ENCODE measurements at regions not wholly inside any gene's neighbourhood (a gene's known extent, or its start where the extent isn't known, plus 50 kb on each side); places are given as distances from the start of the nearest gene placed in this dataset.
"Not testable (repeated sequence)": the region's sequence is repeated elsewhere in the genome, so short reads cannot be mapped to it uniquely, and the experiment has no call there.

- no peaks in the 10 kb centered on the region for H3K9me3 ChIP-seq
- DNase-seq: no peak
- no peaks in the 10 kb centered on the region for H3K27me3 ChIP-seq
- H3K36me3 ChIP-seq: no peaks in the 10 kb centered on the region
- H3K27ac ChIP-seq: no peak overlapping the region
- H3K4me3 ChIP-seq: no peak overlapping the region
- WGBS, 2 donors: 87 to 88% methylated on average over 2 of the region's 2 CpGs
- TF ChIP-seq POLR2A (IDR thresholded peaks at IDR 0.05): no peak
- TF ChIP-seq CTCF (IDR thresholded peaks at IDR 0.05): no peak
- TF ChIP-seq POLR2AphosphoS5 (IDR thresholded peaks at IDR 0.05): no peak
- no peak for TF ChIP-seq EP300 (IDR thresholded peaks at IDR 0.05)
- intact Hi-C loops (cut with DNase I): no loop called here
- H3K4me1 ChIP-seq: no peaks in the 10 kb centered on the region
Measured at GRCh38 chr4:115548123-115548522, 434.7 kb upstream of the NDST4 start.

GRCh38 chr4:115537387-115537786, 424.0 kb upstream of the NDST4 start:
- no peak for DNase-seq
- no peaks in the 10 kb centered on the region for H3K4me1 ChIP-seq
- 71% methylated on average over 2 of the region's 2 CpGs for WGBS, 2 donors
- H3K36me3 ChIP-seq: no peaks in the 10 kb centered on the region
- no peaks in the 10 kb centered on the region for H3K27me3 ChIP-seq
- H3K4me3 ChIP-seq: no peak overlapping the region
- H3K9me3 ChIP-seq: no peaks in the 10 kb centered on the region
- TF ChIP-seq POLR2AphosphoS5 (IDR thresholded peaks at IDR 0.05) (no peak), POLR2A (IDR thresholded peaks at IDR 0.05) (no peak), EP300 (IDR thresholded peaks at IDR 0.05) (no peak), CTCF (IDR thresholded peaks at IDR 0.05) (no peak)
- H3K27ac ChIP-seq: no peak overlapping the region
- intact Hi-C loops (cut with DNase I): no loop called here

GRCh38 chr4:115529126-115529525, 415.7 kb upstream of the NDST4 start:
- Histone ChIP-seq H3K4me1 (no peaks in the 10 kb centered on the region), H3K36me3 (no peaks in the 10 kb centered on the region), H3K4me3 (no peak overlapping the region), H3K27me3 (no peaks in the 10 kb centered on the region), H3K9me3 (no peaks in the 10 kb centered on the region), H3K27ac (no peak overlapping the region)
- TF ChIP-seq CTCF (IDR thresholded peaks at IDR 0.05): no peak
- TF ChIP-seq POLR2A (IDR thresholded peaks at IDR 0.05): no peak
- no peak for TF ChIP-seq EP300 (IDR thresholded peaks at IDR 0.05)
- TF ChIP-seq POLR2AphosphoS5 (IDR thresholded peaks at IDR 0.05): no peak
- intact Hi-C loops (cut with DNase I): no loop called here
- DNase-seq: no peak
- WGBS, 2 donors: 43 to 44% methylated on average over 1 of the region's 1 CpG

- H3K4me1 ChIP-seq; H3K36me3 ChIP-seq; H3K27me3 ChIP-seq; intact Hi-C loops (cut with DNase I); H3K9me3 ChIP-seq; DNase-seq; H3K27ac ChIP-seq; H3K4me3 ChIP-seq: not testable (repeated sequence)
- WGBS, 2 donors: 83 to 86% methylated on average over 3 of the region's 3 CpGs
Measured at GRCh38 chr4:115519476-115519875, 406.1 kb upstream of the NDST4 start.

GRCh38 chr4:115515772-115516171, 402.4 kb upstream of the NDST4 start:
- Histone ChIP-seq H3K9me3 (no peaks in the 10 kb centered on the region), H3K4me1 (no peaks in the 10 kb centered on the region), H3K27ac (no peak overlapping the region), H3K4me3 (no peak overlapping the region), H3K36me3 (no peaks in the 10 kb centered on the region), H3K27me3 (no peaks in the 10 kb centered on the region)
- intact Hi-C loops (cut with DNase I): no loop called here
- WGBS, 2 donors: 37 to 41% methylated on average over 2 of the region's 2 CpGs
- TF ChIP-seq POLR2A (IDR thresholded peaks at IDR 0.05) (no peak), CTCF (IDR thresholded peaks at IDR 0.05) (no peak), EP300 (IDR thresholded peaks at IDR 0.05) (no peak), POLR2AphosphoS5 (IDR thresholded peaks at IDR 0.05) (no peak)
- no peak for DNase-seq

Measured in sigmoid colon (tissue), 6 donors.